Activated naive CD4-positive, alpha-beta T cell treated with anti-CD3 and anti-CD28 coated beads, Interleukin-2, amount 50 U/mL, for 24 hours (primary cell): ENCODE measurements at regions not wholly inside any gene's neighbourhood (a gene's known extent, or its start where the extent isn't known, plus 50 kb on each side); places are given as distances from the start of the nearest gene placed in this dataset.

ENCODE experiments used
- H3K27ac Mint-ChIP-seq: one replicate; pipeline ENCODE4 v1.8.0; 2021; ENCODE audit warnings: mild to moderate bottlenecking, mixed read lengths
- H3K27me3 Mint-ChIP-seq: one replicate; pipeline ENCODE4 v1.8.0; 2021; ENCODE audit warnings: mixed read lengths
- H3K36me3 Mint-ChIP-seq: one replicate; pipeline ENCODE4 v1.8.0; 2021; ENCODE audit warnings: mixed read lengths
- H3K4me1 Mint-ChIP-seq: one replicate; pipeline ENCODE4 v1.8.0; 2021; ENCODE audit warnings: mixed read lengths
- H3K4me3 Mint-ChIP-seq: one replicate; pipeline ENCODE4 v1.8.0; 2021; ENCODE audit warnings: mild to moderate bottlenecking, mixed read lengths
- H3K9me3 Mint-ChIP-seq: one replicate; pipeline ENCODE4 v1.8.0; 2021; ENCODE audit warnings: mixed read lengths

- no peaks in the 10 kb centered on the region for H3K9me3 Mint-ChIP-seq
- H3K27ac Mint-ChIP-seq, result no peak overlapping the region
- H3K27me3 Mint-ChIP-seq, result no peaks in the 10 kb centered on the region
- no peak overlapping the region for H3K4me3 Mint-ChIP-seq
- no peaks in the 10 kb centered on the region for H3K4me1 Mint-ChIP-seq
- H3K36me3 Mint-ChIP-seq, result no peaks in the 10 kb centered on the region
Observed at GRCh38 chr12:25718081-25718731, 165.1 kb upstream of the LMNTD1 start.

- H3K4me1 Mint-ChIP-seq, result no peaks in the 10 kb centered on the region
- H3K4me3 Mint-ChIP-seq, result no peak overlapping the region
- no peaks in the 10 kb centered on the region for H3K27me3 Mint-ChIP-seq
- no peaks in the 10 kb centered on the region for H3K9me3 Mint-ChIP-seq
- H3K36me3 Mint-ChIP-seq, result no peaks in the 10 kb centered on the region
- no peak overlapping the region for H3K27ac Mint-ChIP-seq
Observed at GRCh38 chr12:25719505-25719904, 166.4 kb upstream of the LMNTD1 start.

GRCh38 chr12:25723336-25723735, 170.3 kb upstream of the LMNTD1 start:
- H3K9me3 Mint-ChIP-seq, result no peaks in the 10 kb centered on the region
- H3K36me3 Mint-ChIP-seq, result no peaks in the 10 kb centered on the region
- H3K4me3 Mint-ChIP-seq, result no peak overlapping the region

GRCh38 chr12:25723921-25724491, 170.9 kb upstream of the LMNTD1 start:
- no peaks in the 10 kb centered on the region for H3K9me3 Mint-ChIP-seq
- H3K36me3 Mint-ChIP-seq, result no peaks in the 10 kb centered on the region
- H3K27me3 Mint-ChIP-seq, result no peaks in the 10 kb centered on the region
- H3K4me3 Mint-ChIP-seq, result no peak overlapping the region
- H3K4me1 Mint-ChIP-seq, result no peaks in the 10 kb centered on the region
- no peak overlapping the region for H3K27ac Mint-ChIP-seq

More at GRCh38 chr12:25723336-25723735, 170.3 kb upstream of the LMNTD1 start:
- H3K4me1 Mint-ChIP-seq, result no peaks in the 10 kb centered on the region
- no peaks in the 10 kb centered on the region for H3K27me3 Mint-ChIP-seq
- no peak overlapping the region for H3K27ac Mint-ChIP-seq

GRCh38 chr12:25725470-25725869, 172.4 kb upstream of the LMNTD1 start:
- Mint-ChIP-seq H3K4me3 (no peak overlapping the region), H3K36me3 (no peaks in the 10 kb centered on the region), H3K27me3 (no peaks in the 10 kb centered on the region), H3K4me1 (no peaks in the 10 kb centered on the region), H3K9me3 (no peaks in the 10 kb centered on the region), H3K27ac (no peak overlapping the region)

- Mint-ChIP-seq H3K27me3 (no peaks in the 10 kb centered on the region), H3K36me3 (no peaks in the 10 kb centered on the region), H3K4me1 (no peaks in the 10 kb centered on the region), H3K27ac (no peak overlapping the region), H3K9me3 (no peaks in the 10 kb centered on the region), H3K4me3 (no peak overlapping the region)
Observed at GRCh38 chr12:25725931-25726330, 172.8 kb upstream of the LMNTD1 start.

- no peaks in the 10 kb centered on the region for H3K27me3 Mint-ChIP-seq
- no peak overlapping the region for H3K4me3 Mint-ChIP-seq
- H3K27ac Mint-ChIP-seq, result no peak overlapping the region
- no peaks in the 10 kb centered on the region for H3K9me3 Mint-ChIP-seq
- no peaks in the 10 kb centered on the region for H3K4me1 Mint-ChIP-seq
- no peaks in the 10 kb centered on the region for H3K36me3 Mint-ChIP-seq
Observed at GRCh38 chr12:25728056-25728595, 175.0 kb upstream of the LMNTD1 start.

- Mint-ChIP-seq H3K36me3 (no peaks in the 10 kb centered on the region), H3K9me3 (no peaks in the 10 kb centered on the region), H3K27ac (no peak overlapping the region), H3K4me1 (no peaks in the 10 kb centered on the region), H3K27me3 (no peaks in the 10 kb centered on the region), H3K4me3 (no peak overlapping the region)
Observed at GRCh38 chr12:25730489-25731349, 177.6 kb upstream of the LMNTD1 start.

- H3K27ac Mint-ChIP-seq, result no peak overlapping the region
- no peak overlapping the region for H3K4me3 Mint-ChIP-seq
- H3K36me3 Mint-ChIP-seq, result no peaks in the 10 kb centered on the region
- no peaks in the 10 kb centered on the region for H3K9me3 Mint-ChIP-seq
- no peaks in the 10 kb centered on the region for H3K27me3 Mint-ChIP-seq
- H3K4me1 Mint-ChIP-seq, result no peaks in the 10 kb centered on the region
Observed at GRCh38 chr12:25733541-25733940, 180.5 kb upstream of the LMNTD1 start.

- no peaks in the 10 kb centered on the region for H3K4me1 Mint-ChIP-seq
Observed at GRCh38 chr12:25734529-25735180, 181.6 kb upstream of the LMNTD1 start.

GRCh38 chr12:25740617-25741016, 187.5 kb upstream of the LMNTD1 start:
- no peak overlapping the region for H3K27ac Mint-ChIP-seq
- no peaks in the 10 kb centered on the region for H3K9me3 Mint-ChIP-seq
- H3K4me1 Mint-ChIP-seq, result no peaks in the 10 kb centered on the region
- H3K36me3 Mint-ChIP-seq, result no peaks in the 10 kb centered on the region
- H3K4me3 Mint-ChIP-seq, result no peak overlapping the region
- H3K27me3 Mint-ChIP-seq, result no peaks in the 10 kb centered on the region

More at GRCh38 chr12:25734529-25735180, 181.6 kb upstream of the LMNTD1 start:
- Mint-ChIP-seq H3K9me3 (no peaks in the 10 kb centered on the region), H3K27me3 (no peaks in the 10 kb centered on the region), H3K4me3 (no peak overlapping the region), H3K36me3 (no peaks in the 10 kb centered on the region), H3K27ac (no peak overlapping the region)

- Mint-ChIP-seq H3K27ac (no peak overlapping the region), H3K9me3 (no peaks in the 10 kb centered on the region), H3K4me1 (no peaks in the 10 kb centered on the region), H3K4me3 (no peak overlapping the region), H3K27me3 (no peaks in the 10 kb centered on the region), H3K36me3 (no peaks in the 10 kb centered on the region)
Observed at GRCh38 chr12:25741917-25742316, 188.8 kb upstream of the LMNTD1 start.

- Mint-ChIP-seq H3K27me3 (no peaks in the 10 kb centered on the region), H3K4me1 (no peaks in the 10 kb centered on the region), H3K36me3 (no peaks in the 10 kb centered on the region), H3K9me3 (no peaks in the 10 kb centered on the region), H3K27ac (no peak overlapping the region), H3K4me3 (no peak overlapping the region)
Observed at GRCh38 chr12:25743679-25744215, 190.7 kb upstream of the LMNTD1 start.

- H3K27ac Mint-ChIP-seq, result no peak overlapping the region
- H3K4me1 Mint-ChIP-seq, result no peaks in the 10 kb centered on the region
- no peak overlapping the region for H3K4me3 Mint-ChIP-seq
- no peaks in the 10 kb centered on the region for H3K9me3 Mint-ChIP-seq
- no peaks in the 10 kb centered on the region for H3K27me3 Mint-ChIP-seq
- no peaks in the 10 kb centered on the region for H3K36me3 Mint-ChIP-seq
Observed at GRCh38 chr12:25744313-25744712, 191.2 kb upstream of the LMNTD1 start.

GRCh38 chr12:25745281-25745680, 192.2 kb upstream of the LMNTD1 start:
- Mint-ChIP-seq H3K4me3 (no peak overlapping the region), H3K36me3 (no peaks in the 10 kb centered on the region), H3K27me3 (no peaks in the 10 kb centered on the region), H3K27ac (no peak overlapping the region), H3K9me3 (no peaks in the 10 kb centered on the region), H3K4me1 (no peaks in the 10 kb centered on the region)
